GM12878 (cell line): ENCODE measurements at regions not wholly inside any gene's neighbourhood (a gene's known extent, or its start where the extent isn't known, plus 50 kb on each side); places are given as distances from the start of the nearest gene placed in this dataset.

Experiments used
- ATAC-seq: fragments of 200-7000 bp; cut with Tn5 transposase; 3 replicates; pipeline ENCODE4 v1.9.1; 2020; ENCODE audit warnings: mild to moderate bottlenecking, moderate library complexity
- BruUV-seq: library from RNA; stranded (reverse); fragments of 400-500 nt; replicated peaks from 2 replicates; lab custom pipeline; 2021; lab: Mats Ljungman, UMichigan
- CTCF ChIA-PET: fragments of 300-600 bp; sonication (Branson Sonifier 250); formaldehyde crosslinking; extraction: SDS; loops from one replicate; lab custom pipeline; 2021; ENCODE audit warnings: inconsistent platforms; lab: Yijun Ruan, JAX
- POLR2A ChIA-PET: fragments of 350-600 bp; formaldehyde crosslinking; extraction: SDS; loops from one replicate; lab custom pipeline; 2021; ENCODE audit warnings: inconsistent platforms; lab: Charles Lee
- RAD21 ChIA-PET: fragments of 300-600 bp; sonication (Branson Sonifier 250); formaldehyde crosslinking; loops from one replicate; lab custom pipeline; 2023; ENCODE audit warnings: antibody characterized with exemption; ENCODE audit not compliant: unreplicated experiment; lab: Charles Lee
- SMC1A ChIA-PET: fragments of 300-600 bp; sonication (Branson Sonifier 250); formaldehyde crosslinking; loops from one replicate; lab custom pipeline; 2023; ENCODE audit not compliant: unreplicated experiment, uncharacterized antibody; lab: Charles Lee
- DNase-seq: peaks from one replicate; pipeline ENCODE4 v3.0.0-alpha.2; 2011; ENCODE audit warnings: low read depth, low spot score
- FAIRE-seq: peaks from 3 replicates; lab custom pipeline; 2011; peaks lifted over from hg19 to GRCh38; lab: Jason Lieb, UNC
- H2AFZ ChIP-seq: 2 replicates; pipeline ENCODE4 v1.6.0; 2011; ENCODE audit warnings: low read depth, low read length, control low read depth; ENCODE audit not compliant: control insufficient read depth
- H3K27ac ChIP-seq: 2 replicates; pipeline ENCODE4 v1.5.1; 2011; ENCODE audit warnings: control low read depth; ENCODE audit not compliant: control insufficient read depth, insufficient read depth
- H3K27me3 ChIP-seq, 2 experiments: replicated peaks in 1 of 2; 2 replicates each; pipeline versions ENCODE4 v1.6.0 to v1.6.1; 2011; ENCODE audit warnings: low read length in 1 of 2; ENCODE audit not compliant: control insufficient read depth in 2 of 2, insufficient read depth in 2 of 2
- H3K36me3 ChIP-seq, 2 experiments: 2 replicates each; pipeline ENCODE4 v1.5.1; 2011; ENCODE audit warnings: low read length in 1 of 2; ENCODE audit not compliant: control insufficient read depth in 2 of 2, insufficient read depth in 2 of 2
- H3K4me1 ChIP-seq: 2 replicates; pipeline ENCODE4 v1.6.1; 2011; ENCODE audit warnings: mild to moderate bottlenecking, low read length, moderate library complexity, mixed read lengths; ENCODE audit not compliant: control insufficient read depth, insufficient read depth
- H3K4me2 ChIP-seq: 2 replicates; pipeline ENCODE4 v1.6.0; 2011; ENCODE audit warnings: control low read depth; ENCODE audit not compliant: control insufficient read depth, insufficient read depth
- H3K4me3 ChIP-seq: fragments of 200-600 bp; sonication (generic); 2 replicates; pipeline ENCODE4 v1.5.1; 2016
- H3K79me2 ChIP-seq: 2 replicates; pipeline ENCODE4 v1.6.0; 2011; ENCODE audit warnings: low read length; ENCODE audit not compliant: control insufficient read depth, insufficient read depth
- H3K9ac ChIP-seq: 2 replicates; pipeline ENCODE4 v1.8.0; 2011; ENCODE audit warnings: low read length, control low read depth, mixed read lengths; ENCODE audit not compliant: control insufficient read depth, insufficient read depth
- H3K9me3 ChIP-seq: replicated peaks from 3 replicates; pipeline ENCODE4 v1.5.1; 2011; ENCODE audit warnings: mild to moderate bottlenecking, low read length; ENCODE audit not compliant: control insufficient read depth, insufficient read depth
- H4K20me1 ChIP-seq: 2 replicates; pipeline ENCODE4 v1.6.0; 2011; ENCODE audit not compliant: control insufficient read depth, insufficient read depth
- BHLHE40 ChIP-seq, 2 experiments: fragments of 450-650 bp in 1 of 2; IDR thresholded peaks; 2 replicates each; pipeline ENCODE4 v1.6.1; 2011 to 2017; ENCODE audit warnings: low read depth in 2 of 2, borderline replicate concordance in 1 of 2, improper control_type of control experiment in 1 of 2, low read length in 1 of 2, mild to moderate bottlenecking in 1 of 2
- CBFB ChIP-seq: IDR thresholded peaks from 2 replicates; pipeline ENCODE4 v1.6.1; 2016; ENCODE audit warnings: antibody characterized with exemption, low read depth
- CEBPB ChIP-seq, 2 experiments: fragments of 150-350 bp in 1 of 2; IDR thresholded peaks; 2 replicates each; pipeline ENCODE4 v1.6.1; 2012 to 2014; ENCODE audit warnings: low read depth in 2 of 2, low read length in 2 of 2, borderline replicate concordance in 1 of 2, inconsistent platforms in 1 of 2
- DPF2 ChIP-seq: fragments of 450-650 bp; IDR thresholded peaks from 2 replicates; pipeline ENCODE4 v1.6.1; 2017; ENCODE audit warnings: mild to moderate bottlenecking
- GABPA ChIP-seq: IDR thresholded peaks from 2 replicates; pipeline ENCODE4 v1.6.1; 2014; ENCODE audit warnings: antibody characterized with exemption, low read depth, mild to moderate bottlenecking, inconsistent platforms
- IKZF1 ChIP-seq: fragments of 450-650 bp; conservative IDR thresholded peaks from 2 replicates; pipeline ENCODE4 v1.6.1; 2017; ENCODE audit warnings: antibody characterized with exemption, mild to moderate bottlenecking
- MEF2A ChIP-seq: IDR thresholded peaks from 2 replicates; pipeline ENCODE4 v1.6.1; 2011; ENCODE audit warnings: low read depth, mild to moderate bottlenecking, low read length, moderate library complexity; ENCODE audit not compliant: insufficient read depth
- MTA2 ChIP-seq: fragments of 450-650 bp; IDR thresholded peaks from 2 replicates; pipeline ENCODE4 v1.6.1; 2016; ENCODE audit warnings: low read depth, mild to moderate bottlenecking, moderate library complexity
- MXI1 ChIP-seq: fragments of 150-350 bp; IDR thresholded peaks from 2 replicates; pipeline ENCODE4 v1.6.1; 2011; ENCODE audit warnings: low read depth, mild to moderate bottlenecking, inconsistent platforms, low read length, improper control_type of control experiment
- POLR2AphosphoS5 ChIP-seq: IDR thresholded peaks from 2 replicates; pipeline ENCODE4 v1.6.1; 2011; ENCODE audit warnings: mild to moderate bottlenecking, low read length, inconsistent platforms
- RFX5 ChIP-seq: IDR thresholded peaks from 2 replicates; pipeline ENCODE4 v1.6.1; 2011; ENCODE audit warnings: low read depth, low read length, improper control_type of control experiment
- SIN3A ChIP-seq: IDR thresholded peaks from 2 replicates; pipeline ENCODE4 v1.6.1; 2012; ENCODE audit warnings: low read depth, low read length, improper control_type of control experiment
- SMARCA5 ChIP-seq: fragments of 450-650 bp; IDR thresholded peaks from 2 replicates; pipeline ENCODE4 v1.6.1; 2017; ENCODE audit warnings: mild to moderate bottlenecking
- STAT3 ChIP-seq: IDR thresholded peaks from 2 replicates; pipeline ENCODE4 v1.6.1; 2011; ENCODE audit warnings: low read depth, low read length, improper control_type of control experiment
- TARDBP ChIP-seq: IDR thresholded peaks from 2 replicates; pipeline ENCODE4 v1.6.1; 2016; ENCODE audit warnings: borderline replicate concordance
- TCF12 ChIP-seq: IDR thresholded peaks from 2 replicates; pipeline ENCODE4 v1.6.1; 2011; ENCODE audit warnings: low read depth, mild to moderate bottlenecking, low read length
- ZNF217 ChIP-seq: fragments of 450-650 bp; IDR thresholded peaks from 2 replicates; pipeline ENCODE4 v1.6.1; 2017; ENCODE audit warnings: antibody characterized with exemption, mild to moderate bottlenecking
- ZNF384 ChIP-seq: IDR thresholded peaks from 2 replicates; pipeline ENCODE4 v1.6.1; 2012; ENCODE audit warnings: low read depth, mild to moderate bottlenecking, low read length, improper control_type of control experiment, borderline replicate concordance
- ZNF622 ChIP-seq: fragments of 450-650 bp; IDR thresholded peaks from 2 replicates; pipeline ENCODE4 v1.6.1; 2017; ENCODE audit warnings: mild to moderate bottlenecking, inconsistent platforms
- WGBS: methylation state at CpG from one replicate; pipeline ENCODE4 v1.1.6; 2016; ENCODE audit warnings: low lambda C conversion rate; ENCODE audit not compliant: insufficient replicate concordance, insufficient coverage; ENCODE audit errors: missing lambda C conversion rate; 5-methylcytosine and 5-hydroxymethylcytosine counted together
- in situ Hi-C: fragments of 300-500 bp; cut with MboI; formaldehyde crosslinking; loops from 9 replicates; pipeline ENCODE4 v1.14.3; 2018; ENCODE audit warnings: mixed read lengths
- intact Hi-C: fragments of 100-400 bp; cut with micrococcal nuclease; formaldehyde crosslinking; loops from one replicate; pipeline ENCODE4 v1.14.2; 2022; ENCODE audit not compliant: unreplicated experiment
- TF ChIP-seq, protein P1 (sequence below): fragments of 150-350 bp; IDR thresholded peaks from 2 replicates; pipeline ENCODE4 v1.6.1; 2014; ENCODE audit warnings: mild to moderate bottlenecking, low read depth, low read length
- TF ChIP-seq, protein P2 (sequence below): IDR thresholded peaks from 2 replicates; pipeline ENCODE4 v1.6.1; 2011; ENCODE audit warnings: low read depth, low read length, improper control_type of control experiment, borderline replicate concordance

DNA sequence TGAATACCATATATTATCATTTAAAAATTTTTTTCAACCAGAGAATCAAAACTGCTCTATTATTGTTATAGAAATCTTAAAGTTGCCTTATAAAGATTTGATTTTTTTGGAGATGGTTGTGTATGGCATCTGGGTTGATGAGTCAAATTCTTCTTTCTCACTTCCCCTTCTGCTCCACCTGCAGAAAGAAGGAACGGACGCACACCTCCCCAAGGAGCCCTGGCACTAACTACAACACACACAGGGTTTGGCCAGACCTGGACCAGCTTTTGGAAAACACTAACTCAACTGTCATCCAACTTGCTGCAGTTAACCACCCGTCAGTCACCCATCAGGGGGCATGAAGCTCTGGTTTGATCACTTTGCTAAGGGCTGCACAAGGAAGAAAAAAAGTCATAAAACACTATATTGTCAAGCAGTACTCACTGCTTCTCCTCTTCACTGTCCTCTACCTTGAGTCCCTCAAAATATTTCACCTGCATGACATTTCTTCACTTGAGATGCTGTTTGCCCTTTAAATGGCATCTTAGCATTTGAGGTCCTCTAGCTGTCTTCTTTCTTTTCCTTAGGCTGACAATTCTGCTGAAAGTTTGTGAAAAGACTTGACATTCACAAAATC, 266.7 kb upstream of the PHF14 start:
- ChIA-PET CTCF (no interaction called here), RAD21 (no interaction called here), POLR2A (no interaction called here), SMC1A (no interaction called here)
- Histone ChIP-seq H2AFZ (no peak overlapping the region), H3K27me3 (no peaks in the 10 kb centered on the region), H3K9ac (no peak overlapping the region), H3K4me2 (peak overlapping the region; percentile 34; the same call in 1 of the 2 replicates), H3K9me3 (no peaks in the 10 kb centered on the region), H3K27ac (no peak overlapping the region), H3K36me3 (no peaks in the 10 kb centered on the region), H3K79me2 (no peaks in the 10 kb centered on the region), H4K20me1 (no peaks in the 10 kb centered on the region), H3K4me3 (no peak overlapping the region), H3K4me1 (peaks cover 5% of the 10 kb centered on the region)
- ATAC-seq: peak; percentile 99
- intact Hi-C loops (loop anchor here (5.0 kb wide), 1 partner anchor 60 kb away; no protein-coding TSS in a partner anchor), in situ Hi-C loops (no loop called here)
- peak; percentile 27 for DNase-seq
- 0% methylated on average over 3 of the region's 3 CpGs for WGBS
- FAIRE-seq: peak; percentile 74
- no TSS peak for BruUV-seq
- TF ChIP-seq, protein P1, sequence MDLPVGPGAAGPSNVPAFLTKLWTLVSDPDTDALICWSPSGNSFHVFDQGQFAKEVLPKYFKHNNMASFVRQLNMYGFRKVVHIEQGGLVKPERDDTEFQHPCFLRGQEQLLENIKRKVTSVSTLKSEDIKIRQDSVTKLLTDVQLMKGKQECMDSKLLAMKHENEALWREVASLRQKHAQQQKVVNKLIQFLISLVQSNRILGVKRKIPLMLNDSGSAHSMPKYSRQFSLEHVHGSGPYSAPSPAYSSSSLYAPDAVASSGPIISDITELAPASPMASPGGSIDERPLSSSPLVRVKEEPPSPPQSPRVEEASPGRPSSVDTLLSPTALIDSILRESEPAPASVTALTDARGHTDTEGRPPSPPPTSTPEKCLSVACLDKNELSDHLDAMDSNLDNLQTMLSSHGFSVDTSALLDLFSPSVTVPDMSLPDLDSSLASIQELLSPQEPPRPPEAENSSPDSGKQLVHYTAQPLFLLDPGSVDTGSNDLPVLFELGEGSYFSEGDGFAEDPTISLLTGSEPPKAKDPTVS: no peak
- TF ChIP-seq MXI1: no peak
- 0 out of 2 replicates have a peak, but pooled peaks have one; percentile 29 for TF ChIP-seq MEF2A
- TF ChIP-seq ZNF217: no peak
- TF ChIP-seq CEBPB (IDR thresholded peaks at IDR 0.05; ENCODE audit: borderline replicate concordance in 1 of 2, low read depth in 2 of 2, low read length in 2 of 2): no peak
- peak; percentile 97 for TF ChIP-seq TCF12
- TF ChIP-seq BHLHE40 (IDR thresholded peaks at IDR 0.05; ENCODE audit: borderline replicate concordance in 1 of 2, low read depth in 2 of 2, low read length in 1 of 2): no peak
- TF ChIP-seq RFX5: no peak
- 0 out of 2 replicates have a peak, but pooled peaks have one; percentile 40 for TF ChIP-seq IKZF1
- TF ChIP-seq DPF2: peak; percentile 91
- no peak for TF ChIP-seq CBFB
- no peak for TF ChIP-seq GABPA
- TF ChIP-seq TARDBP: no peak
- TF ChIP-seq, protein P2, sequence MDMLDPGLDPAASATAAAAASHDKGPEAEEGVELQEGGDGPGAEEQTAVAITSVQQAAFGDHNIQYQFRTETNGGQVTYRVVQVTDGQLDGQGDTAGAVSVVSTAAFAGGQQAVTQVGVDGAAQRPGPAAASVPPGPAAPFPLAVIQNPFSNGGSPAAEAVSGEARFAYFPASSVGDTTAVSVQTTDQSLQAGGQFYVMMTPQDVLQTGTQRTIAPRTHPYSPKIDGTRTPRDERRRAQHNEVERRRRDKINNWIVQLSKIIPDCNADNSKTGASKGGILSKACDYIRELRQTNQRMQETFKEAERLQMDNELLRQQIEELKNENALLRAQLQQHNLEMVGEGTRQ: no peak
- no peak for TF ChIP-seq SMARCA5
- TF ChIP-seq MTA2: 0 out of 2 replicates have a peak, but pooled peaks have one; percentile 36
- no peak for TF ChIP-seq ZNF384
- TF ChIP-seq POLR2AphosphoS5: no peak
- no peak for TF ChIP-seq ZNF622
- no peak for TF ChIP-seq SIN3A
- no peak for TF ChIP-seq STAT3
